GM19025 (cell line): ENCODE measurements at regions not wholly inside any gene's neighbourhood (a gene's known extent, or its start where the extent isn't known, plus 50 kb on each side); places are given as distances from the start of the nearest gene placed in this dataset.
"Not testable (repeated sequence)": the region's sequence is repeated elsewhere in the genome, so short reads cannot be mapped to it uniquely, and the experiment has no call there.

Source experiments
- ATAC-seq: cut with Tn5 transposase; IDR thresholded peaks from one replicate; pipeline ENCODE4 v1.9.1; 2021; ENCODE audit warnings: mild to moderate bottlenecking, low read depth, moderate library complexity; ENCODE audit not compliant: unreplicated experiment

DNA sequence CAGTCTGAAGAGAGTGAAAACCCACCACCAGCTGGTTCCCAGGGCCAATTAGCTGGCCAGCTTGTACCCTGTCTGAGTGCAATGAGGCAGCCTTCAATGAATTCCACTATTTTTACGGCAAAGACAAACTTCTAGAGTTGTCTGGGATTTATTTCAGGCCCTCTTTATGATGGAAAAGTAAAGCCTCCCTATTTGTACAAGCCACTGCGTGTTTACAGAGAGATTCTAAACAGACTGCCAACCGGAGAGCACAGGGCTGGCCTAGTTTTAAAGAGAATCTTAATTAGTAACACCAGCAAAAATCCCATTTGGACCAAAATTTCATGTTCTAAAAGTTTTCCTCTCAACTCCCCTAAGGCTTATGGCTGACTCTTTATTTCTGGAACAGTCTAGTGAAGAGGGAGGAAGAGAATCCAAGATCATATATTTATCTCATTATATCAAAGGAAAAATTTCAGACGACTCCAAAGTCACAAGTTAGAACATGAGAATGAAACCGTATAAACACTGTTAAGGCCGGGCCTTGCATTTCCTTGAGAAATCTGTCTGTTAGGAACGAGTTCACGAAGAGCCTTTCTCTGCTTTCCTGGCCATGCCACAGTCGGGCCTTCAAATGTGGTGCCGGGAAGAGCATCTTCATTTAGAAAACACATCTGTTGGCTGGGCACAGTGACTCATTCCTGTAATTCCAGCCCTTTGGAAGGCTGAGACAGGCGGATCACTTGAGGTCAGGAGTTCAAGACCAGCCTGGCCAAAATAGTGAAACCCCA lies 724.6 kb upstream of the NRP1 start:
- ATAC-seq, result no peak

GRCh38 chr10:34055410-34055985 lies 721.0 kb upstream of the NRP1 start:
- not testable (repeated sequence) for ATAC-seq

GRCh38 chr10:34049887-34050286 lies 715.4 kb upstream of the NRP1 start:
- ATAC-seq, result no peak

DNA sequence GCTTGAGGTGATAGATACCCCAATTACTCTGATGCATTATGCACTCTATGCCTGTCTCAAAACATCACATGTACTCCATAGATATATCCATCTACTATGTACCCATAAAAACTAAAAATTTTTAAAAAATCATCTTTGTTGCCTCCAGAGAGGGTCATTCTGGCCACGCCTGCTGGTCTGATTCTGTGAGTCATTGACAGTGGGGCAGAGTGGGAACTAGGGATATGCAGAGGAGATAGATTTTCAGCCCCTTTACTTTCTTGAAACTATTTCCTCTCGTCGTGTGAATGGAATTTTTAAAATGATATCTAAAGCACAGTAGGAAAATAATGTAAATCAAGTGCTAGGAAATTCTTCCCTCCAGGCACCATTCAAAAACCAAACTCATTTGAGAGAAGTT lies 715.0 kb upstream of the NRP1 start:
- no peak for ATAC-seq

DNA sequence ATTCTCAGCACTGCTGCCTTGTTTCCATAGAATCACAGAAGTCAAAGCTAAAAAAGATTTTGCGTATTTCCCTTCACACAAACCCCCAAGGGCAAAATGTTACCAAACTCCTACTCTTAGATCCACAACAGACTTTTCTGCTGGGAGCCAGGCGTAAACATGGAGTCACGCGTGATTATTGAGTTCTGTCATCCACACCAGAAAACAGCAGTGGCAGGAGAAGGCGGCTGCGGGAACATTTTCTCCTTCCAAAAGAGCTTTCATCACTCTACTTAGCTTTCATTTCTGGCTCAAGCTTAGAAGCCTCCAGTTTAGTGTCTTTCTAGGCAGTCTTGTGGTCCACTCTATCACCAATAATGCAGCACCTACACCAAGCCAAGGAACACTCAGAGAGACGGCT lies 712.9 kb upstream of the NRP1 start:
- no peak for ATAC-seq

DNA sequence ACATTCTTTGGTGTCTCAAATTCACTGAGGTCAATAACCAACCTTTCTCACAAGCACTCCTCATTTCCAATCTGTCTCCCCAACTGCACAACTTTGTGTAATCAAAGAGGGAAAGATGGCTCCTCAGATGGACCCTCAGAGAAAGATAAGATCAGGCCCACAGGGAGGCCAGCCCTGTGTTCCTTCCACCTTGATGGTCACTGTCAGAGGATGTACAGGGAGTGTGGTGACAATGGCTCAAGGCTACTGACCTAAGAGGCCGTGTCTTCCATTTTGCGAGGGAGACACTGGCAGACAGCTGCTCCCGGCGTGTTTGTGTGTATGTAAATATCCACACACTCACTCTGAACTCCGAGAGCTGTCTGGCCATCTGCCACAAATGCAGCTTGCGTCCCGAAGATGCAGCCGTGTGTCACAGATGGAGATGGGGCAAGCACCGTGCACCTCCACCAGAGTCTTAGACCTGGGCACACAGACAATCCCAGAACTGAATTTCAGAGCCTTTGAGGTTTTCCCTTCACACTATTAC lies 712.1 kb upstream of the NRP1 start:
- ATAC-seq, result no peak

DNA sequence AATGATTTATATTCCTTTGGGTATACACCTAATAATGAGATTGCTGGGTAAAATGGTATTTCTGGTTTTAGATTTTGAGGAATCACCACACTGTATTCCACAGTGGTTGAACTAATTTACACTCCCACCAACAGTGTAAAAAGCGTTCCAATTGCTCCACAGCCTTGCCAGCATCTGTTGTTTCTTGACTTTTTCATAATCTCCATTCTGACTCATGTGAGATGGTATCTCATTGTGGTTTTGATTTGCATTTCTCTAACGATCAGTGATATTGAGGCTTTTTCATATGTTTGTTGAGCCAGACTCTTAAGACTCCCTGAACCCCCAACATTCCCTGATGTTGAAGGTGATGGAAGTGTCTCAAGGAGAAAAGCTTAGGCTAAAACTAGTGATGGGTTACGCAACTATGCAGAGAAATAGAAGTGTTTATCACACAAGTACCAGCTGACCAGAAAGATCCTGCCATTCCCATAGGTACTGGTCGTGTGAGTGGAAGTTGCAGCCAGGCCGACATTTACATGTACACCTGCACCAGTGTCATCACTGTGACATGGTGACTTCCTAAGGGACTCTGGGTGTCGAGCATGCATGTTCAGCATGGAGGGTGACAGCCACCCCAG lies 711.2 kb upstream of the NRP1 start:
- ATAC-seq, result no peak

- ATAC-seq, result no peak
Measured at GRCh38 chr10:34041871-34042270, 707.4 kb upstream of the NRP1 start.

- ATAC-seq, result no peak
Measured at GRCh38 chr10:34037499-34037898, 703.0 kb upstream of the NRP1 start.

GRCh38 chr10:34035241-34035790 lies 700.8 kb upstream of the NRP1 start:
- ATAC-seq, result not testable (repeated sequence)

- ATAC-seq, result no peak
Measured at GRCh38 chr10:34033078-34033477, 698.6 kb upstream of the NRP1 start.

- no peak for ATAC-seq
Measured at GRCh38 chr10:34032564-34032963, 698.1 kb upstream of the NRP1 start.

DNA sequence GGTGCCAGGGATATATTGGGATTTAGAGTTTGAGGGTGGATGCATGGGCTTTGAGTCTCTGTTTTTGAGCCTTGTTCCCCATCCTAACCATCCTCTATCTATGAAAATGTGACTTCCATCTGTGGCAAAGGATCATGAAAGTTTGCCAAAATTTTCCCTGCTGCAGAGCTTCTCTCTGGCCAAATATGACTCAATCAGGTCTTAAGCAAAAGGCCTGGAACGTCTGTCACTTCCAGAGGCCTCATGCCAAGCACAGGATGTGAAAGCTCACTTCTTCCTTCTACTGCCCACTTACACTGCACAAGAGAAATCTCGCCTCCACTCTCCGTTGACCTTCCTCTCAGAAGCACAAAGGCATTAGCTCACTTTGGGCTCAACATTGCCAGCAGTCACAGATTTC lies 696.9 kb upstream of the NRP1 start:
- ATAC-seq, result no peak

DNA sequence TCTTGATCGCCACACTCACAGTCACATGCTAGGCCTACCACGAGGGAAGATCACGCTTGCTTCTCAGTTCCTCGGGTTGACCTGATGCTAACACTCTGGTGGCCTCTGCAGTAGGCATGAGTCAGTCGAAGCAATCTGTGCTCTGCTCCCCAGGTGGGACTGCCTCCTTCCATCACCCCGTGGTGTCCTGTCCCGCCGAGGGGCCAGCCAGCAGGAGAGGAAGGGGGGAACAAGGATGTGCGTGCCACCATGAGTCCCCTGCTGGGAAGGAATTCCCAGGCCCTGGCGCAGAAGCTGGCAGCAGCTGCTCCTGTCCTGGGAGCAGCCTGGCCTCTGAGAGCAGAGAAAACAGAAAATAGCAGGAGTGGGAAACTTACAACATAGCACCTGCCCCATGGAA lies 695.0 kb upstream of the NRP1 start:
- ATAC-seq, result no peak

GRCh38 chr10:34028936-34029335 lies 694.5 kb upstream of the NRP1 start:
- no peak for ATAC-seq

GRCh38 chr10:34024693-34025425 lies 690.4 kb upstream of the NRP1 start:
- ATAC-seq, result no peak

DNA sequence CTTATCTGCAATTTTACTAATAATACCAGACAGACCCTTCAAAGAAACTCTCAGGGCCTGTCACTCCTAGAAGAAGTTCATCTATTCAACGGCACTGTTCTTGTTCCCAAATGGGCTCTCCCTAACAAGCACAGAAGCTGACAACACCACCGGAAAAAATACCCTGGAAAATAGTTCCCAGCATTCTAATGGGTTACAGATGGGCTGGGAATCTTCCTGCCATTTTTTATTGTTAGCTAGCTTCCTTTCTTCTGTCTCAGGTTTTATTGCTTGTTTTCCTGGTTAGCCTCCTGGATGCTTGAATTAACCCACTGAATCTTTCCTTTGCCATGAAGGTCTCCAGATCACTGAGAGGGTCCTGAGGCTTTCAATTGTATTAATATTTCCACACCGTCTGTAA lies 689.8 kb upstream of the NRP1 start:
- ATAC-seq, result no peak

- ATAC-seq, result no peak
Measured at GRCh38 chr10:34022195-34022594, 687.7 kb upstream of the NRP1 start.

DNA sequence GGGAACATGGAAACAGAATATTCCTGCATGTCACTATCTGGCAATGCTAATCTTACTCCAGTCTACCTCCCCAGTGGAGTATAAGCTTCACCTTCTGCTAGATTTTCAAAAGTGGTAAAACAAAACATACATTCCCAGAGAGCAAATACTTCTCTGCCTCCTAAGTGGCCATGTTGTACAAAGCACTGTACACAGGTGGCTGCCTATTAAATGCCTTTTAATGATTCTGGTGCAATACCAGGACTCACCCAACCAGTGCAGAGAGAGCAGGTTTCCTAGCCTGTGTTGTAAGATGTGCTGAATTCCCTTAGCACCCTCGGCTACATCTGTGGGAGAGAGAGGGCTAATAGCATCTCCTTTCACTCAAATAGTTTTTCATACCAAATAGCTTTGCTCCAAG lies 684.3 kb upstream of the NRP1 start:
- no peak for ATAC-seq

- ATAC-seq, result no peak
Measured at GRCh38 chr10:34018129-34018528, 683.7 kb upstream of the NRP1 start.

DNA sequence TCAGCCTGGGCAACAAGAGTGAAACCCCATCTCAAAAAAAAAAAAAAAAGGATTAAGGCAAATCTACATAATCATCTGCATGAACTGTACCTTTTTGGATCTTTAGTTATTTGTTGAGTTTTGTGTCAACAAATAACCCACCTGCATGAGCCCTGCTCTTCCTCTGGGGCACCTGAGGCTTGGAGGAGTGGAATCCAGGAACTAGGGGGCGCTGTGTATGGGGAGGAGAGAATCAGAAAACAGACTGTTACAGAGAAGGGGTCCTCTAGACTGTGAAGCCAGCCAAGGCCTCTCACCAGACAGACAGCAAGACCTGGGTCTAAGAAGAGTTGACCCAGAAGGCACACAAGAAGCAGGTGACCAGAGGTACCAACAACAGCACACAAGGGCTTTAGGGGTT lies 682.8 kb upstream of the NRP1 start:
- no peak for ATAC-seq
